Activated T-helper 1 cell treated with anti-CD3 and anti-CD28 coated beads, Interleukin-2, amount 50 U/mL, for 16 hours (primary cell): ENCODE measurements at regions not wholly inside any gene's neighbourhood (a gene's known extent, or its start where the extent isn't known, plus 50 kb on each side); places are given as distances from the start of the nearest gene placed in this dataset.
"Not testable (repeated sequence)": the region's sequence is repeated elsewhere in the genome, so short reads cannot be mapped to it uniquely, and the experiment has no call there.

Source experiments
- DNase-seq, 2 donors: peaks; one replicate each; pipeline ENCODE4 v3.0.0-alpha.2; 2020; ENCODE audit warnings: low read depth in 1 of 2, low spot score in 1 of 2

GRCh38 chr15:26197060-26197459 lies 333.9 kb upstream of the ATP10A start:
- no peak for DNase-seq

GRCh38 chr15:26191193-26191592 lies 328.1 kb upstream of the ATP10A start:
- DNase-seq, result no peak

- DNase-seq, result not testable (repeated sequence)
These were observed 323.0 kb upstream of the ATP10A start for GRCh38 chr15:26186138-26186537.

GRCh38 chr15:26182441-26182840 lies 319.3 kb upstream of the ATP10A start:
- no peak for DNase-seq

- DNase-seq, result no peak
These were observed 316.8 kb upstream of the ATP10A start for GRCh38 chr15:26179906-26180305.

GRCh38 chr15:26178640-26179220 lies 315.6 kb upstream of the ATP10A start:
- DNase-seq, result no peak

- no peak for DNase-seq
These were observed 314.7 kb upstream of the ATP10A start for GRCh38 chr15:26177816-26178215.

- DNase-seq, result no peak
These were observed 313.7 kb upstream of the ATP10A start for GRCh38 chr15:26176831-26177230.

- no peak for DNase-seq
These were observed 308.1 kb upstream of the ATP10A start for GRCh38 chr15:26171266-26171665.

GRCh38 chr15:26166429-26166828 lies 303.3 kb upstream of the ATP10A start:
- DNase-seq, result no peak

- DNase-seq, result no peak
These were observed 302.4 kb upstream of the ATP10A start for GRCh38 chr15:26165546-26165945.

GRCh38 chr15:26160343-26160742 lies 297.2 kb upstream of the ATP10A start:
- no peak for DNase-seq

- no peak for DNase-seq
These were observed 295.0 kb upstream of the ATP10A start for GRCh38 chr15:26158176-26158575.

GRCh38 chr15:26157081-26157480 lies 294.0 kb upstream of the ATP10A start:
- no peak for DNase-seq

- DNase-seq, result no peak
These were observed 292.9 kb upstream of the ATP10A start for GRCh38 chr15:26156051-26156450.

GRCh38 chr15:26148156-26148860 lies 285.2 kb upstream of the ATP10A start:
- no peak for DNase-seq

GRCh38 chr15:26146202-26146601 lies 283.1 kb upstream of the ATP10A start:
- no peak for DNase-seq

GRCh38 chr15:26145796-26146195 lies 282.7 kb upstream of the ATP10A start:
- no peak for DNase-seq

- no peak for DNase-seq
These were observed 281.7 kb upstream of the ATP10A start for GRCh38 chr15:26144836-26145235.

GRCh38 chr15:26143221-26143620 lies 280.1 kb upstream of the ATP10A start:
- DNase-seq, result no peak

GRCh38 chr15:26134812-26135211 lies 271.7 kb upstream of the ATP10A start:
- DNase-seq, result no peak

- DNase-seq, result no peak
These were observed 271.0 kb upstream of the ATP10A start for GRCh38 chr15:26134152-26134551.

GRCh38 chr15:26132811-26133210 lies 269.7 kb upstream of the ATP10A start:
- no peak for DNase-seq
